Panc1 (cell line): ENCODE measurements at regions not wholly inside any gene's neighbourhood (a gene's known extent, or its start where the extent isn't known, plus 50 kb on each side); places are given as distances from the start of the nearest gene placed in this dataset.

ENCODE experiments used
- ATAC-seq: fragments of 200-7000 bp; cut with Tn5 transposase; 2 replicates; pipeline ENCODE4 v1.9.1; 2020; ENCODE audit warnings: mild to moderate bottlenecking, moderate library complexity
- BruUV-seq: library from RNA; stranded (reverse); fragments of 400-500 nt; replicated peaks from 2 replicates; lab custom pipeline; 2021; lab: Mats Ljungman, UMichigan
- CTCF ChIA-PET: fragments of 300-600 bp; sonication (Branson Sonifier 250); formaldehyde crosslinking; loops from one replicate; lab custom pipeline; 2022; ENCODE audit warnings: antibody characterized with exemption; lab: Charles Lee
- POLR2A ChIA-PET: fragments of 300-600 bp; sonication (Branson Sonifier 250); formaldehyde crosslinking; loops from one replicate; lab custom pipeline; 2022; ENCODE audit warnings: antibody characterized with exemption; lab: Charles Lee
- DNase-seq: peaks from one replicate; pipeline ENCODE4 v3.0.0-alpha.2; 2010; ENCODE audit warnings: low read depth, low spot score
- H3K27ac ChIP-seq: 2 replicates; pipeline ENCODE4 v1.5.1; 2011; ENCODE audit warnings: mild to moderate bottlenecking, low read length, inconsistent platforms
- H3K27me3 ChIP-seq: fragments of 200-500 bp; sonication (Bioruptor generic); 2 replicates; pipeline ENCODE4 v1.6.0; 2014; ENCODE audit warnings: low read length, inconsistent platforms; ENCODE audit not compliant: control insufficient read depth, insufficient read depth
- H3K36me3 ChIP-seq: fragments of 200-500 bp; sonication (Bioruptor generic); 2 replicates; pipeline ENCODE4 v1.5.1; 2014; ENCODE audit warnings: inconsistent platforms, mild to moderate bottlenecking, low read length, moderate library complexity; ENCODE audit not compliant: control insufficient read depth, insufficient read depth
- H3K4me1 ChIP-seq: 2 replicates; pipeline ENCODE4 v1.5.1; 2011; ENCODE audit warnings: inconsistent platforms, mild to moderate bottlenecking, low read length, moderate library complexity; ENCODE audit not compliant: control insufficient read depth, insufficient read depth
- H3K4me3 ChIP-seq, 2 experiments: 2 replicates each; pipeline ENCODE4 v1.5.1; 2011 to 2012; ENCODE audit warnings: low read depth in 2 of 2, low read length in 2 of 2, mild to moderate bottlenecking in 2 of 2, inconsistent platforms in 1 of 2, moderate library complexity in 1 of 2
- H3K9me3 ChIP-seq: fragments of 200-500 bp; sonication (Bioruptor generic); 2 replicates; pipeline ENCODE4 v1.5.1; 2014; ENCODE audit warnings: low read depth, mild to moderate bottlenecking, inconsistent platforms, low read length, moderate library complexity; ENCODE audit not compliant: control insufficient read depth, insufficient read depth
- CTCF ChIP-seq: fragments of 450-650 bp; IDR thresholded peaks from 2 replicates; pipeline ENCODE4 v1.5.1; 2017; ENCODE audit warnings: mild to moderate bottlenecking
- POLR2AphosphoS5 ChIP-seq: IDR thresholded peaks from 2 replicates; pipeline ENCODE4 v1.6.1; 2012; ENCODE audit warnings: mild to moderate bottlenecking, low read depth, low read length, moderate library complexity
- SIN3A ChIP-seq: IDR thresholded peaks from 2 replicates; pipeline ENCODE4 v1.6.1; 2012; ENCODE audit warnings: low read depth, mild to moderate bottlenecking, low read length, moderate library complexity, borderline replicate concordance; ENCODE audit not compliant: insufficient read depth
- TCF7L2 ChIP-seq: IDR thresholded peaks from 2 replicates; pipeline ENCODE4 v1.6.1; 2011; ENCODE audit warnings: mild to moderate bottlenecking, low read depth, low read length, inconsistent platforms
- in situ Hi-C: cut with HindIII; loops from 2 replicates; pipeline ENCODE4 v1.10.0; 2016; ENCODE audit warnings: low sequenced_read_pairs, low pct_unique_long_range_greater_than_20kb
- intact Hi-C: fragments of 100-400 bp; cut with micrococcal nuclease; formaldehyde crosslinking; loops from one replicate; pipeline ENCODE4 v1.10.0; 2022; ENCODE audit not compliant: unreplicated experiment
- TF ChIP-seq, protein P1 (sequence below), 2 experiments: IDR thresholded peaks; 2 replicates each; pipeline ENCODE4 v1.6.1; 2011 to 2012; ENCODE audit warnings: low read depth in 2 of 2, control low read depth in 1 of 2, low read length in 1 of 2, mild to moderate bottlenecking in 1 of 2, moderate library complexity in 1 of 2; ENCODE audit not compliant: insufficient read depth in 1 of 2

- POLR2A ChIA-PET = no interaction called here
- H3K9me3 ChIP-seq = no peaks in the 10 kb centered on the region
- H3K4me1 ChIP-seq = no peaks in the 10 kb centered on the region
- intact Hi-C loops = no loop called here
- no peak overlapping the region for H3K4me3 ChIP-seq
- H3K36me3 ChIP-seq = no peaks in the 10 kb centered on the region
- H3K27me3 ChIP-seq = no peaks in the 10 kb centered on the region
- ATAC-seq (no peak), DNase-seq (no peak)
- TF ChIP-seq CTCF (no peak), POLR2AphosphoS5 (no peak), TCF7L2 (no peak), SIN3A (no peak)
- TF ChIP-seq, protein P1, sequence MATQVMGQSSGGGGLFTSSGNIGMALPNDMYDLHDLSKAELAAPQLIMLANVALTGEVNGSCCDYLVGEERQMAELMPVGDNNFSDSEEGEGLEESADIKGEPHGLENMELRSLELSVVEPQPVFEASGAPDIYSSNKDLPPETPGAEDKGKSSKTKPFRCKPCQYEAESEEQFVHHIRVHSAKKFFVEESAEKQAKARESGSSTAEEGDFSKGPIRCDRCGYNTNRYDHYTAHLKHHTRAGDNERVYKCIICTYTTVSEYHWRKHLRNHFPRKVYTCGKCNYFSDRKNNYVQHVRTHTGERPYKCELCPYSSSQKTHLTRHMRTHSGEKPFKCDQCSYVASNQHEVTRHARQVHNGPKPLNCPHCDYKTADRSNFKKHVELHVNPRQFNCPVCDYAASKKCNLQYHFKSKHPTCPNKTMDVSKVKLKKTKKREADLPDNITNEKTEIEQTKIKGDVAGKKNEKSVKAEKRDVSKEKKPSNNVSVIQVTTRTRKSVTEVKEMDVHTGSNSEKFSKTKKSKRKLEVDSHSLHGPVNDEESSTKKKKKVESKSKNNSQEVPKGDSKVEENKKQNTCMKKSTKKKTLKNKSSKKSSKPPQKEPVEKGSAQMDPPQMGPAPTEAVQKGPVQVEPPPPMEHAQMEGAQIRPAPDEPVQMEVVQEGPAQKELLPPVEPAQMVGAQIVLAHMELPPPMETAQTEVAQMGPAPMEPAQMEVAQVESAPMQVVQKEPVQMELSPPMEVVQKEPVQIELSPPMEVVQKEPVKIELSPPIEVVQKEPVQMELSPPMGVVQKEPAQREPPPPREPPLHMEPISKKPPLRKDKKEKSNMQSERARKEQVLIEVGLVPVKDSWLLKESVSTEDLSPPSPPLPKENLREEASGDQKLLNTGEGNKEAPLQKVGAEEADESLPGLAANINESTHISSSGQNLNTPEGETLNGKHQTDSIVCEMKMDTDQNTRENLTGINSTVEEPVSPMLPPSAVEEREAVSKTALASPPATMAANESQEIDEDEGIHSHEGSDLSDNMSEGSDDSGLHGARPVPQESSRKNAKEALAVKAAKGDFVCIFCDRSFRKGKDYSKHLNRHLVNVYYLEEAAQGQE (IDR thresholded peaks at IDR 0.05; ENCODE audit: insufficient read depth in 1 of 2, low read depth in 2 of 2, low read length in 1 of 2) = no peak
- no TSS peak for BruUV-seq
- no peak overlapping the region for H3K27ac ChIP-seq
- CTCF ChIA-PET = no interaction called here
- in situ Hi-C loops = no loop called here
Measured at GRCh38 chr12:33718631-33719030, 279.0 kb upstream of the SYT10 start.

DNA sequence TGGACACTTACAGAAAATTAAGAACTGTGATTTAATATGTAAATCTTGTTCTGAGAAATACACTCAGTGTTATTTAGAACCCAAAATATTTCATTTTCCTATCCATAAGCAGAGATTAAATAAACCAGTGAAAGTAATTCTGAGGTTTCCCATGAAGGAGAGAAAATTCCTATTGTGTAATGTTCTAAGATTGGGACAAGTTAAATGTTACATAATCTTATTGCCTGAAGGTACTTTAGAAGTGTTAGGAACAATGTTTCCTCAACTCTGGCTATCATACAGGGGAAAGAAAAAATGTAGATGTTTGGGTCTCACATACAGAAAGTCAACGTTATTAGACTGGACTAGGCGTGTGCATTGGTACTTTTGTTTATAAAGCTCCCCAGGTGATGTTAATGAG is 281.9 kb upstream of the SYT10 start:
- TF ChIP-seq SIN3A = no peak
- TF ChIP-seq TCF7L2 = no peak
- TF ChIP-seq, protein P1 (IDR thresholded peaks at IDR 0.05; ENCODE audit: insufficient read depth in 1 of 2, low read depth in 2 of 2, low read length in 1 of 2) = no peak
- TF ChIP-seq CTCF = no peak
- TF ChIP-seq POLR2AphosphoS5 = no peak
- H3K27me3 ChIP-seq = no peaks in the 10 kb centered on the region
- in situ Hi-C loops = no loop called here
- no peaks in the 10 kb centered on the region for H3K36me3 ChIP-seq
- POLR2A ChIA-PET = interaction anchor here (0.7 kb wide), 1 partner anchor 178 kb away, joined by 4 read pairs; no protein-coding TSS in a partner anchor
- H3K4me1 ChIP-seq = no peaks in the 10 kb centered on the region
- CTCF ChIA-PET = no interaction called here
- ATAC-seq (no peak), DNase-seq (no peak)
- H3K4me3 ChIP-seq = no peak overlapping the region
- H3K27ac ChIP-seq = no peak overlapping the region
- intact Hi-C loops = no loop called here
- no TSS peak for BruUV-seq
- H3K9me3 ChIP-seq = no peaks in the 10 kb centered on the region
